Urinary bladder (tissue), 3 donors: ENCODE measurements at regions not wholly inside any gene's neighbourhood (a gene's known extent, or its start where the extent isn't known, plus 50 kb on each side); places are given as distances from the start of the nearest gene placed in this dataset.

Experiments used
- DNase-seq: peaks from one replicate; pipeline ENCODE4 v3.0.0-alpha.2; 2015; ENCODE audit errors: extremely low spot score
- H3K27ac ChIP-seq: one replicate; pipeline ENCODE4 v1.5.1; 2013; ENCODE audit warnings: low read depth, mild to moderate bottlenecking, moderate library complexity
- H3K36me3 ChIP-seq: one replicate; pipeline ENCODE4 v1.6.1; 2013; ENCODE audit warnings: mild to moderate bottlenecking, moderate library complexity; ENCODE audit not compliant: insufficient read depth
- H3K4me1 ChIP-seq: one replicate; pipeline ENCODE4 v1.6.1; 2013; ENCODE audit warnings: mild to moderate bottlenecking, moderate library complexity; ENCODE audit not compliant: insufficient read depth
- H3K4me3 ChIP-seq: one replicate; pipeline ENCODE4 v1.5.1; 2013; ENCODE audit warnings: low read depth, low read length
- WGBS: extraction: QIAGEN DNeasy Blood & Tissue Kit; methylation state at CpG from one replicate; pipeline ENCODE4 v1.1.7; 2013; 5-methylcytosine and 5-hydroxymethylcytosine counted together
- donor health status: healthy with polysubstance abuse.
- donor health status: healthy.

GRCh38 chr21:31497914-31498313 is 153.9 kb upstream of the TIAM1 start:
- Histone ChIP-seq H3K27ac (no peak overlapping the region), H3K36me3 (no peaks in the 10 kb centered on the region), H3K4me3 (no peak overlapping the region), H3K4me1 (no peaks in the 10 kb centered on the region)
- no peak for DNase-seq
- WGBS = 56% methylated on average over 3 of the region's 3 CpGs

- Histone ChIP-seq H3K4me3 (no peak overlapping the region), H3K36me3 (no peaks in the 10 kb centered on the region), H3K4me1 (no peaks in the 10 kb centered on the region), H3K27ac (no peak overlapping the region)
- 90% methylated on average over 7 of the region's 7 CpGs for WGBS
- DNase-seq = no peak
Observed at GRCh38 chr21:31493350-31493880, 149.4 kb upstream of the TIAM1 start.

GRCh38 chr21:31491617-31492016 is 147.6 kb upstream of the TIAM1 start:
- WGBS = 27% methylated on average over 3 of the region's 3 CpGs
- Histone ChIP-seq H3K36me3 (no peaks in the 10 kb centered on the region), H3K4me3 (no peak overlapping the region)

GRCh38 chr21:31490443-31490842 is 146.4 kb upstream of the TIAM1 start:
- WGBS = 80% methylated on average over 2 of the region's 2 CpGs

More at GRCh38 chr21:31491617-31492016, 147.6 kb upstream of the TIAM1 start:
- DNase-seq = no peak
- Histone ChIP-seq H3K27ac (no peak overlapping the region), H3K4me1 (no peaks in the 10 kb centered on the region)

GRCh38 chr21:31489726-31490125 is 145.7 kb upstream of the TIAM1 start:
- WGBS = 77% methylated on average over 2 of the region's 2 CpGs
- Histone ChIP-seq H3K36me3 (no peaks in the 10 kb centered on the region), H3K4me1 (no peaks in the 10 kb centered on the region), H3K4me3 (no peak overlapping the region), H3K27ac (no peak overlapping the region)
- no peak for DNase-seq

More at GRCh38 chr21:31490443-31490842, 146.4 kb upstream of the TIAM1 start:
- Histone ChIP-seq H3K36me3 (no peaks in the 10 kb centered on the region), H3K4me3 (no peak overlapping the region), H3K27ac (no peak overlapping the region), H3K4me1 (no peaks in the 10 kb centered on the region)
- DNase-seq = no peak

GRCh38 chr21:31489014-31489413 is 145.0 kb upstream of the TIAM1 start:
- no peak overlapping the region for H3K4me3 ChIP-seq
- H3K4me1 ChIP-seq = no peaks in the 10 kb centered on the region
- DNase-seq = no peak
- 79% methylated on average over 6 of the region's 6 CpGs for WGBS
- H3K27ac ChIP-seq = no peak overlapping the region
- no peaks in the 10 kb centered on the region for H3K36me3 ChIP-seq

GRCh38 chr21:31484219-31484618 is 140.2 kb upstream of the TIAM1 start:
- no peak overlapping the region for H3K4me3 ChIP-seq
- no peaks in the 10 kb centered on the region for H3K4me1 ChIP-seq
- H3K27ac ChIP-seq = no peak overlapping the region
- WGBS = 81% methylated on average over 5 of the region's 5 CpGs
- no peak for DNase-seq
- H3K36me3 ChIP-seq = no peaks in the 10 kb centered on the region

- 45% methylated on average over 4 of the region's 4 CpGs for WGBS
- H3K27ac ChIP-seq = no peak overlapping the region
- H3K4me3 ChIP-seq = no peak overlapping the region
- no peak for DNase-seq
- no peaks in the 10 kb centered on the region for H3K4me1 ChIP-seq
- no peaks in the 10 kb centered on the region for H3K36me3 ChIP-seq
Observed at GRCh38 chr21:31483146-31483545, 139.1 kb upstream of the TIAM1 start.

- 80% methylated on average over 5 of the region's 5 CpGs for WGBS
- DNase-seq = no peak
- Histone ChIP-seq H3K27ac (no peak overlapping the region), H3K4me1 (no peaks in the 10 kb centered on the region), H3K36me3 (no peaks in the 10 kb centered on the region), H3K4me3 (no peak overlapping the region)
Observed at GRCh38 chr21:31482460-31482859, 138.4 kb upstream of the TIAM1 start.

- no peaks in the 10 kb centered on the region for H3K4me1 ChIP-seq
- no peak for DNase-seq
- H3K4me3 ChIP-seq = no peak overlapping the region
- no peaks in the 10 kb centered on the region for H3K36me3 ChIP-seq
- 96% methylated on average over 1 of the region's 1 CpG for WGBS
- H3K27ac ChIP-seq = no peak overlapping the region
Observed at GRCh38 chr21:31480228-31480627, 136.2 kb upstream of the TIAM1 start.

GRCh38 chr21:31479714-31480113 is 135.7 kb upstream of the TIAM1 start:
- DNase-seq = no peak
- no peaks in the 10 kb centered on the region for H3K36me3 ChIP-seq
- whole genome bisulfite sequencing = 80% methylated on average over 6 of the region's 6 CpGs
- no peak overlapping the region for H3K4me3 ChIP-seq
- H3K4me1 ChIP-seq = no peaks in the 10 kb centered on the region
- H3K27ac ChIP-seq = no peak overlapping the region

GRCh38 chr21:31479222-31479621 is 135.2 kb upstream of the TIAM1 start:
- Histone ChIP-seq H3K4me3 (no peak overlapping the region), H3K27ac (no peak overlapping the region), H3K36me3 (no peaks in the 10 kb centered on the region), H3K4me1 (no peaks in the 10 kb centered on the region)
- 97% methylated on average over 8 of the region's 8 CpGs for WGBS
- DNase-seq = no peak

GRCh38 chr21:31476263-31477022 is 132.4 kb upstream of the TIAM1 start:
- WGBS = 61% methylated on average over 11 of the region's 11 CpGs

GRCh38 chr21:31475223-31475622 is 131.2 kb upstream of the TIAM1 start:
- 90% methylated on average over 5 of the region's 5 CpGs for WGBS
- no peaks in the 10 kb centered on the region for H3K36me3 ChIP-seq
- no peak overlapping the region for H3K27ac ChIP-seq
- DNase-seq = no peak
- H3K4me3 ChIP-seq = no peak overlapping the region
- H3K4me1 ChIP-seq = no peaks in the 10 kb centered on the region

More at GRCh38 chr21:31476263-31477022, 132.4 kb upstream of the TIAM1 start:
- Histone ChIP-seq H3K36me3 (no peaks in the 10 kb centered on the region), H3K4me1 (no peaks in the 10 kb centered on the region), H3K27ac (no peak overlapping the region), H3K4me3 (no peak overlapping the region)
- DNase-seq = no peak
